H1 (cell line): ENCODE measurements at regions not wholly inside any gene's neighbourhood (a gene's known extent, or its start where the extent isn't known, plus 50 kb on each side); places are given as distances from the start of the nearest gene placed in this dataset.

Source experiments
- BRCA1 ChIP-seq: IDR thresholded peaks from 2 replicates; pipeline ENCODE4 v1.6.1; 2012; ENCODE audit warnings: low read depth, low read length, improper control_type of control experiment
- KDM5A ChIP-seq: fragments of 200-600 bp; IDR thresholded peaks from 2 replicates; pipeline ENCODE4 v1.7.1; 2012; ENCODE audit warnings: mild to moderate bottlenecking, low read length, inconsistent platforms, mixed read lengths
- PHF8 ChIP-seq: fragments of 200-600 bp; sonication (generic); conservative IDR thresholded peaks from 2 replicates; pipeline ENCODE4 v1.7.1; 2012; ENCODE audit warnings: low read depth, mild to moderate bottlenecking, inconsistent platforms, low read length, moderate library complexity
- RAD21 ChIP-seq, 2 experiments: IDR thresholded peaks in 1 of 2; conservative IDR thresholded peaks in 1 of 2; 2 replicates each; pipeline ENCODE4 v1.6.1; 2011; ENCODE audit warnings: low read depth in 2 of 2, low read length in 2 of 2, improper control_type of control experiment in 1 of 2, inconsistent platforms in 1 of 2, mild to moderate bottlenecking in 1 of 2, moderate library complexity in 1 of 2
- RFX5 ChIP-seq: IDR thresholded peaks from 2 replicates; pipeline ENCODE4 v1.6.1; 2011; ENCODE audit warnings: low read depth, low read length, improper control_type of control experiment, borderline replicate concordance
- TAF1 ChIP-seq: IDR thresholded peaks from 2 replicates; pipeline ENCODE4 v1.6.1; 2011; ENCODE audit warnings: mild to moderate bottlenecking, low read depth, low read length
- TCF12 ChIP-seq: IDR thresholded peaks from 2 replicates; pipeline ENCODE4 v1.6.1; 2011; ENCODE audit warnings: low read depth, mild to moderate bottlenecking, low read length
- TF ChIP-seq, protein P1 (sequence below): IDR thresholded peaks from 2 replicates; pipeline ENCODE4 v1.6.1; 2012; ENCODE audit warnings: inconsistent platforms

DNA sequence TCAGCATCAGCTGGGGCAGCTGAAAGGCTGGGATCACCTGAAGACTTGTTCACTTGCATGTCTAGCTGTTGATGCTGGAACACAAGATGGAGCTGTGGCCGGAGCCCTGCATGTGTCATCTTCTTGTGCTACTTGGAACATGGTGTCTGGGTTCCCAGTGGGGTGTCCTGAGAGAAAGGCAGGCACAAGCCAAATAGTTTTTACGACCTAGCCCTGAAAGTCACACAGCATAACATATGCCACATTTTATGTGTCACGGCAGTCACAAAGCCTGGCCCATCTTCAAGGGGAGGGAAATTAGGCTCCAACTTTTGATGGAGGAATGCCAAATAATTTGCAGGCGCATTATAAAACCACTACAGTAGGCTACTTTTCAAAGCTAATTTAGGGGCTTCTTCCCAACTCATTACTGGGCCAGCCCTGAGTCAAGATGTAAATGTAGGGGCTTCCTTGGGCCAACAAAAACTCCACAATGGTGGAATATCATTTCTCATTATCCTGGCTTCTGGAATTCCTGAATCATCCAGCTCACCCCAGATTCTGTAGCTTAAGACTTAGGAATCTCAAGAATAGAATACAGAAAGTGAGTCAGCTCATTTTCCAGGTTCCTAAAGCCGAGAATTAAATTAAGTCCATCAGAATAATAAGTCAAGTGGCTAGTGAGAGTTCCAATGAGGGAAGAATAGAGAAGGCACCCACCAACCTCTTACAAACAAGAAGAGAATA lies 543.0 kb downstream of the TNS1 start (continued):
- TF ChIP-seq PHF8 = no peak
- no peak for TF ChIP-seq RFX5
- TF ChIP-seq KDM5A = no peak
- no peak for TF ChIP-seq RAD21 (IDR thresholded peaks at IDR 0.05 in 1 of 2, conservative IDR thresholded peaks at IDR 0.05 in 1 of 2; ENCODE audit: low read depth in 2 of 2, low read length in 2 of 2)
- no peak for TF ChIP-seq TAF1
- TF ChIP-seq, protein P1, sequence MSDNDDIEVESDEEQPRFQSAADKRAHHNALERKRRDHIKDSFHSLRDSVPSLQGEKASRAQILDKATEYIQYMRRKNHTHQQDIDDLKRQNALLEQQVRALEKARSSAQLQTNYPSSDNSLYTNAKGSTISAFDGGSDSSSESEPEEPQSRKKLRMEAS = no peak
- TF ChIP-seq TCF12 = no peak
- TF ChIP-seq BRCA1 = no peak
